T-helper 2 cell treated with Interferon-gamma antibody and Interleukin-4, amounts not matched to agents 5 μg/mL and 100 μg/mL, for 36 hours (primary cell): ENCODE measurements at regions not wholly inside any gene's neighbourhood (a gene's known extent, or its start where the extent isn't known, plus 50 kb on each side); places are given as distances from the start of the nearest gene placed in this dataset.

Experiments
- DNase-seq: peaks from one replicate; pipeline ENCODE4 v3.0.0; 2021; ENCODE audit warnings: low spot score
- H3K27ac Mint-ChIP-seq: one replicate; pipeline ENCODE4 v1.8.0; 2021; ENCODE audit warnings: mild to moderate bottlenecking, mixed read lengths
- H3K27me3 Mint-ChIP-seq: one replicate; pipeline ENCODE4 v1.8.0; 2021; ENCODE audit warnings: low read depth, mixed read lengths
- H3K36me3 Mint-ChIP-seq: one replicate; pipeline ENCODE4 v1.8.0; 2021; ENCODE audit warnings: low read depth, mixed read lengths
- H3K4me1 Mint-ChIP-seq: one replicate; pipeline ENCODE4 v1.8.0; 2021; ENCODE audit warnings: low read depth, mixed read lengths
- H3K4me3 Mint-ChIP-seq: one replicate; pipeline ENCODE4 v1.8.0; 2022; ENCODE audit warnings: mild to moderate bottlenecking, moderate library complexity, mixed read lengths
- H3K9me3 Mint-ChIP-seq: one replicate; pipeline ENCODE4 v1.8.0; 2021; ENCODE audit warnings: mixed read lengths

DNA sequence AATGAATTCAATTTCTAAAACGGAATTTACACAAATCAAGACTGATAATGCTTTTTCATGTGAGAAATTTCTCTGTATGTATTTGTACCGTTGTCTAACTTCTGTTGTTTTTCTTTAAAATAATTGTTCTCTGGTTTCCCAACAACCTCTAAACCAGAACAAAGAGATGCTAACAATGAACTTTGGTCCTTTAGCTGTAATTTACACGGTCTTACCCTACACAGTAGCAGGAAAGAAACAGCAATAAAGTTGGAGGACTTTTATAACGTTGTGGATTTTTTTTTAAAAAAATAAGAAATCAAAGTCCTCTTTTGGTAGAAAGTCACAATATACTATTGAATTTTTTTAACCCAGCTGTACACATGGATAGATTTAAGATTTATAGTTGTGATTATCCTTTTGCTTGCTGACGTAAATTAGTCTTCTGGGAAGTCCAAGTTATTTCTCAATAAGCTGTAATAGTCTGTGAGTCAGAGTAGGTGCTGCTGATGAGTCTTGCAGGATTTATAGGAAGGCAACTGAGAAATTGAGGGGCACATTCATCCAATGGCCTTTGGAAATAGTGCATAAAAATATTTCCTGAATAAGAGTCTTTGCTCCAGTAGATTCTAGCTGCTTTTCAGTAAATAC is 76.8 kb upstream of the PCSK1 start:
- no peaks in the 10 kb centered on the region for H3K4me1 Mint-ChIP-seq
- H3K9me3 Mint-ChIP-seq: no peaks in the 10 kb centered on the region
- H3K27ac Mint-ChIP-seq: no peak overlapping the region
- no peak for DNase-seq
- peaks cover 10% of the 10 kb centered on the region for H3K27me3 Mint-ChIP-seq
- H3K36me3 Mint-ChIP-seq: no peaks in the 10 kb centered on the region
- H3K4me3 Mint-ChIP-seq: no peak overlapping the region

GRCh38 chr5:96516631-96517071 is 83.6 kb upstream of the PCSK1 start:
- no peak for DNase-seq
- Mint-ChIP-seq H3K27ac (no peak overlapping the region), H3K27me3 (peaks cover 21% of the 10 kb centered on the region), H3K4me3 (no peak overlapping the region), H3K36me3 (no peaks in the 10 kb centered on the region), H3K9me3 (no peaks in the 10 kb centered on the region), H3K4me1 (no peaks in the 10 kb centered on the region)

GRCh38 chr5:96517295-96517694 is 84.2 kb upstream of the PCSK1 start:
- no peak for DNase-seq
- Mint-ChIP-seq H3K27ac (no peak overlapping the region), H3K36me3 (no peaks in the 10 kb centered on the region), H3K27me3 (peaks cover 19% of the 10 kb centered on the region), H3K4me1 (no peaks in the 10 kb centered on the region), H3K4me3 (no peak overlapping the region), H3K9me3 (no peaks in the 10 kb centered on the region)

- DNase-seq: no peak
- no peak overlapping the region for H3K4me3 Mint-ChIP-seq
- no peaks in the 10 kb centered on the region for H3K9me3 Mint-ChIP-seq
- peaks cover 17% of the 10 kb centered on the region for H3K27me3 Mint-ChIP-seq
- H3K4me1 Mint-ChIP-seq: no peaks in the 10 kb centered on the region
- no peak overlapping the region for H3K27ac Mint-ChIP-seq
- no peaks in the 10 kb centered on the region for H3K36me3 Mint-ChIP-seq
Observed at GRCh38 chr5:96520345-96520744, 87.3 kb upstream of the PCSK1 start.

DNA sequence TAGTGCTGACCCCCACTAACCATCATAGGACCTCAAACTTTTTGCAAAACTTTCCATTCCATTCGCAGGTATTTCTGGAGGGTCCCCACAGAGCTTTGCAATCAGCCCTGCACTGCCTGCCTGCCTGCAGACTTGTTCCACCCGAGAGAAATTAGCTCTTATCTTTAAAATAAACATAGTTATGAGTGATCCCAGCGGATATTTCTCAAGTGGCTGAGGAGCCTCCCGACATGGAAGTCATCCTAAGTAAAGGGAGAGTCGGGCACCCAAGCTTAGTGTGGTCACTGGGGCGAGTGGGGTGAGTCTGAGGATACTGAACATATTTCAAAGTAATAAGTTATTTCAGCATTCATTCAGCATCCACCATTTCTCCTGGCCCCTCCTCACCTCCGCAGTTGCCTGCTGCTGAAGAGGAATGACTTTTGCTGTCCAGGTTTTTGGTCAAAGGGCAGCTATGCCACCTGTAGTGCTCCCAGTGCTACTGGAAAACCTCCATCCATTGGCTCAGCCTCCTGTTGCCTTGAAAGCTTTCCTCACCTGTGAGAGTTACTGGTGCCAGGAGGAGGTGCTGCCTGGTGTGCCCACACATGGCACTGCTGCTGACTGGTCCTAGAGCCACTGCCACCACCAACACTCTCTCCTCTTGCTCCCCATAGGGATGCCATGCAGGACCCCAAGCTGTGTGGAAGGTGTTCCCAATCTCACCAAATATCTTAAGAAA is 89.7 kb upstream of the PCSK1 start:
- H3K9me3 Mint-ChIP-seq: no peaks in the 10 kb centered on the region
- no peak overlapping the region for H3K27ac Mint-ChIP-seq
- H3K4me1 Mint-ChIP-seq: no peaks in the 10 kb centered on the region
- H3K36me3 Mint-ChIP-seq: no peaks in the 10 kb centered on the region
- no peak for DNase-seq
- no peak overlapping the region for H3K4me3 Mint-ChIP-seq
- H3K27me3 Mint-ChIP-seq: peaks cover 16% of the 10 kb centered on the region

- H3K9me3 Mint-ChIP-seq: no peaks in the 10 kb centered on the region
- no peaks in the 10 kb centered on the region for H3K36me3 Mint-ChIP-seq
- no peak overlapping the region for H3K4me3 Mint-ChIP-seq
- no peak for DNase-seq
- H3K27ac Mint-ChIP-seq: no peak overlapping the region
- H3K4me1 Mint-ChIP-seq: no peaks in the 10 kb centered on the region
- peaks cover 14% of the 10 kb centered on the region for H3K27me3 Mint-ChIP-seq
Observed at GRCh38 chr5:96527768-96528661, 95.0 kb upstream of the PCSK1 start.

GRCh38 chr5:96528826-96529474 is 95.9 kb upstream of the PCSK1 start:
- Mint-ChIP-seq H3K27ac (no peak overlapping the region), H3K4me1 (no peaks in the 10 kb centered on the region), H3K4me3 (no peak overlapping the region), H3K27me3 (peaks cover 14% of the 10 kb centered on the region), H3K36me3 (no peaks in the 10 kb centered on the region), H3K9me3 (no peaks in the 10 kb centered on the region)
- no peak for DNase-seq

DNA sequence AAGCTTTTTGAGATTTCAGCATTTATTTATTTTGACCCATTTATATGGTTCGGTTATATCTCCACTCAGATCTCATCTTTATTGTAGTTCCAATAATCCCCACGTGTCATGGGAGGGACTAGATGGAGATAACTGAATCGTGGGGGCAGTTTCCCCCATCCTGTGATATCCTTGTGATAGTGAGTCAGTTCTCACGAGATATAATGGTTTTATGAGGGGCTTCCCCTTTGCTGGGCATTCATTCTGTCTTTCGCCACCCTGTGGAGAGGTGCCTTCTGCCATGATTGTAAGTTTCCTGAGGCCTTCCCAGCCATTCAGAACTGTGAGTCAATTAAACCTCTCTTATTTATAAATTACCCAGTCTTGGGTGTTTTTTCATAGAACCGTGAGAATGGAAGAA is 96.5 kb upstream of the PCSK1 start:
- Mint-ChIP-seq H3K9me3 (no peaks in the 10 kb centered on the region), H3K27ac (no peak overlapping the region), H3K4me3 (no peak overlapping the region), H3K36me3 (no peaks in the 10 kb centered on the region), H3K4me1 (no peaks in the 10 kb centered on the region), H3K27me3 (peaks cover 14% of the 10 kb centered on the region)
- no peak for DNase-seq

GRCh38 chr5:96530901-96531300 is 97.9 kb upstream of the PCSK1 start:
- H3K4me3 Mint-ChIP-seq: no peak overlapping the region
- H3K36me3 Mint-ChIP-seq: no peaks in the 10 kb centered on the region
- no peak for DNase-seq
- peaks cover 3% of the 10 kb centered on the region for H3K4me1 Mint-ChIP-seq
- no peak overlapping the region for H3K27ac Mint-ChIP-seq
- H3K9me3 Mint-ChIP-seq: no peaks in the 10 kb centered on the region
- peaks cover 12% of the 10 kb centered on the region for H3K27me3 Mint-ChIP-seq

- H3K36me3 Mint-ChIP-seq: peaks cover 5% of the 10 kb centered on the region
- peaks cover 4% of the 10 kb centered on the region for H3K27me3 Mint-ChIP-seq
- no peak overlapping the region for H3K27ac Mint-ChIP-seq
- no peak overlapping the region for H3K4me3 Mint-ChIP-seq
- peaks cover 8% of the 10 kb centered on the region for H3K9me3 Mint-ChIP-seq
- peaks cover 17% of the 10 kb centered on the region for H3K4me1 Mint-ChIP-seq
- no peak for DNase-seq
Observed at GRCh38 chr5:96533371-96533770, 100.3 kb upstream of the PCSK1 start.

DNA sequence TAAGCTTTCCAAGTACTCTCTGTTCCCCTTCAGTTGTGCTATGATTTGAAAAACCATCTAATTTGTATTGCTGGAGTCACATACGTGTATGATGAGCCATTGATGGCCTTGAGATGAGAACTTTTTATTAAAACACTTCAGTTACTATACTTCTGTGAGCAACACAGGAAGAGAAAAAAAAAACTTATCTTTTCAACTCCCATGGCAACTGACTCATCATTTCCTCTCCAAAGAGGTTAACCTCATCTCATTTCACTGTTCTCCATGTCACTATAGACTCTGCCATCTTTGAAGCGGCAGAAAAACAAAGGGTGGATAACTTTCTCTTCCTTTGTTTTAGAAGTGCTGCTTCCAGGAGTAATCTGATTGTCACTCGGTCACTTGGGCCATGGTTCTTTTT is 104.3 kb upstream of the PCSK1 start:
- peaks cover 5% of the 10 kb centered on the region for H3K36me3 Mint-ChIP-seq
- peak; percentile 55 for DNase-seq
- peaks cover 10% of the 10 kb centered on the region for H3K27me3 Mint-ChIP-seq
- peak overlapping the region; percentile 51 for H3K4me3 Mint-ChIP-seq
- peaks cover 24% of the 10 kb centered on the region for H3K4me1 Mint-ChIP-seq
- peak overlapping the region; percentile 85 for H3K27ac Mint-ChIP-seq
- H3K9me3 Mint-ChIP-seq: peaks cover 8% of the 10 kb centered on the region

DNA sequence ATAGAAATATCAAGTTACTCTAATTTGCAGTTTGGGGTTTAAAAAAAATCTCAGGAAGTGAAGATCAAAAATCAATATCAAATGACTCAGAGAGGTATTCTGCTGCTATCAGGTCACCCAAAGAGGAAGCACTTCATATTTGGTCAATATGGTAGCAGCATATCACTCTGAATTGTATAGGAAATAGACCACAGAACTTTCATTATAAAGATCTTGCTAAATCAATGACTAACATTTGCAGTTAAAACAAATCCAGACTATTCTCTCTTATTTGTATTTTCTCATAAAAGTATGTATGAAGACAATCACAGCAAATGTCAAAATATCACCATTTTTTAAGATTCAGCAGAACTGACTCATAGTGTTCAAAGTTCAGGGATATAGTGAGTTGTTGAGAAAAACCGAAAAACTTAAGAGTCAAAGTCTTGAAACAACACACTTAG is 105.8 kb upstream of the PCSK1 start:
- DNase-seq: no peak
- Mint-ChIP-seq H3K4me1 (peaks cover 24% of the 10 kb centered on the region), H3K27me3 (peaks cover 16% of the 10 kb centered on the region), H3K36me3 (peaks cover 5% of the 10 kb centered on the region), H3K9me3 (peaks cover 8% of the 10 kb centered on the region), H3K4me3 (peak overlapping the region; percentile 28), H3K27ac (peak overlapping the region; percentile 7)

GRCh38 chr5:96546120-96546519 is 113.1 kb upstream of the PCSK1 start:
- Mint-ChIP-seq H3K9me3 (no peaks in the 10 kb centered on the region), H3K27me3 (peaks cover 28% of the 10 kb centered on the region), H3K27ac (no peak overlapping the region)

More at GRCh38 chr5:96546120-96546519, 113.1 kb upstream of the PCSK1 start:
- H3K4me3 Mint-ChIP-seq: no peak overlapping the region
- no peaks in the 10 kb centered on the region for H3K36me3 Mint-ChIP-seq
- DNase-seq: no peak
- H3K4me1 Mint-ChIP-seq: no peaks in the 10 kb centered on the region
